K562 (cell line): ENCODE measurements at regions not wholly inside any gene's neighbourhood (a gene's known extent, or its start where the extent isn't known, plus 50 kb on each side); places are given as distances from the start of the nearest gene placed in this dataset.

ENCODE experiments used
- ARID3A ChIP-seq: IDR thresholded peaks from 2 replicates; pipeline ENCODE4 v1.6.1; 2012; ENCODE audit warnings: low read depth, low read length, improper control_type of control experiment, borderline replicate concordance
- BRD9 ChIP-seq: fragments of 450-650 bp; IDR thresholded peaks from 2 replicates; pipeline ENCODE4 v1.6.1; 2018; ENCODE audit warnings: low read depth; ENCODE audit not compliant: partially characterized antibody
- CHD1 ChIP-seq: fragments of 200-600 bp; sonication (generic); IDR thresholded peaks from one replicate; pipeline ENCODE4 v1.6.1; 2012; ENCODE audit warnings: mild to moderate bottlenecking, moderate library complexity, low read length, inconsistent platforms
- CSDE1 ChIP-seq, 2 experiments: fragments of 450-650 bp; IDR thresholded peaks; 2 replicates each; pipeline ENCODE4 v1.6.1; 2016; ENCODE audit warnings: mild to moderate bottlenecking in 1 of 2
- CTBP1 ChIP-seq: fragments of 450-650 bp; IDR thresholded peaks from 2 replicates; pipeline ENCODE4 v1.6.1; 2016; ENCODE audit warnings: borderline replicate concordance
- EGR1 ChIP-seq: fragments of 450-650 bp; conservative IDR thresholded peaks from 2 replicates; pipeline ENCODE4 v1.6.1; 2017; ENCODE audit warnings: mild to moderate bottlenecking
- GATAD2B ChIP-seq: fragments of 450-650 bp; IDR thresholded peaks from 2 replicates; pipeline ENCODE4 v1.6.1; 2017; ENCODE audit warnings: mild to moderate bottlenecking, borderline replicate concordance
- HIVEP1 ChIP-seq: fragments of 250-450 bp; sonication (Bioruptor Pico); IDR thresholded peaks from 2 replicates; pipeline ENCODE4 v1.4.0; 2020; ENCODE audit warnings: mild to moderate bottlenecking
- MCM5 ChIP-seq: fragments of 450-650 bp; IDR thresholded peaks from 2 replicates; pipeline ENCODE4 v1.6.1; 2016; ENCODE audit warnings: low read depth
- MEF2A ChIP-seq: IDR thresholded peaks from 2 replicates; pipeline ENCODE4 v1.6.1; 2011; ENCODE audit warnings: low read depth, mild to moderate bottlenecking, low read length, moderate library complexity; ENCODE audit not compliant: control insufficient read depth
- NCOA4 ChIP-seq: fragments of 450-650 bp; IDR thresholded peaks from 2 replicates; pipeline ENCODE4 v1.6.1; 2018; ENCODE audit warnings: mild to moderate bottlenecking; ENCODE audit not compliant: partially characterized antibody
- PCBP1 ChIP-seq: fragments of 200-400 bp; formaldehyde crosslinking; IDR thresholded peaks from 2 replicates; pipeline ENCODE4 v1.6.1; 2018; ENCODE audit warnings: mild to moderate bottlenecking, low read depth, low read length; ENCODE audit not compliant: poor library complexity, severe bottlenecking
- PTRF ChIP-seq: fragments of 450-650 bp; IDR thresholded peaks from 2 replicates; pipeline ENCODE4 v1.6.1; 2016; ENCODE audit warnings: mild to moderate bottlenecking, missing genetic modification characterization, missing compliant biosample characterization
- RBFOX2 ChIP-seq: fragments of 200-400 bp; formaldehyde crosslinking; IDR thresholded peaks from 2 replicates; pipeline ENCODE4 v1.6.1; 2017; ENCODE audit warnings: low read depth, mild to moderate bottlenecking, low read length, moderate library complexity
- RBM25 ChIP-seq: fragments of 200-400 bp; formaldehyde crosslinking; IDR thresholded peaks from 2 replicates; pipeline ENCODE4 v1.6.1; 2018; ENCODE audit warnings: low read length, low read depth, moderate library complexity; ENCODE audit not compliant: severe bottlenecking
- RBM34 ChIP-seq: fragments of 200-400 bp; formaldehyde crosslinking; IDR thresholded peaks from 2 replicates; pipeline ENCODE4 v1.6.1; 2018; ENCODE audit warnings: low read length, borderline replicate concordance; ENCODE audit not compliant: insufficient read depth
- SFPQ ChIP-seq: fragments of 200-400 bp; formaldehyde crosslinking; IDR thresholded peaks from 2 replicates; pipeline ENCODE4 v1.6.1; 2017; ENCODE audit warnings: mild to moderate bottlenecking, low read depth, low read length, moderate library complexity
- SMARCE1 ChIP-seq: fragments of 450-650 bp; IDR thresholded peaks from 2 replicates; pipeline ENCODE4 v1.7.1; 2016; ENCODE audit warnings: mild to moderate bottlenecking
- TAF1 ChIP-seq: IDR thresholded peaks from 2 replicates; pipeline ENCODE4 v1.6.1; 2011; ENCODE audit warnings: mild to moderate bottlenecking, low read length, moderate library complexity; ENCODE audit not compliant: insufficient read depth, control insufficient read depth, severe bottlenecking; ENCODE audit errors: extremely low read depth
- ZFX ChIP-seq: sonication (generic); formaldehyde crosslinking; IDR thresholded peaks from 2 replicates; pipeline ENCODE4 v1.8.0; 2022; ENCODE audit warnings: mild to moderate bottlenecking, missing genetic modification reagents, moderate library complexity
- ZNF12 ChIP-seq: sonication (generic); formaldehyde crosslinking; IDR thresholded peaks from 2 replicates; pipeline ENCODE4 v1.4.0; 2020; ENCODE audit warnings: mild to moderate bottlenecking, missing genetic modification reagents
- ZNF274 ChIP-seq: IDR thresholded peaks from 2 replicates; pipeline ENCODE4 v1.6.1; 2011; ENCODE audit warnings: low read depth, mild to moderate bottlenecking, low read length, moderate library complexity, borderline replicate concordance
- ZNF696 ChIP-seq: fragments of 250-450 bp; sonication (Bioruptor Pico); conservative IDR thresholded peaks from 2 replicates; pipeline ENCODE4 v1.4.0; 2020; ENCODE audit warnings: mild to moderate bottlenecking, moderate library complexity
- ZNF76 ChIP-seq: fragments of 250-450 bp; sonication (Bioruptor Pico); IDR thresholded peaks from 2 replicates; pipeline ENCODE4 v1.4.0; 2020; ENCODE audit warnings: mild to moderate bottlenecking, moderate library complexity, borderline replicate concordance
- TF ChIP-seq, protein P1 (sequence below): fragments of 250-450 bp; sonication (Bioruptor Pico); IDR thresholded peaks from 2 replicates; pipeline ENCODE4 v1.5.0; 2022; ENCODE audit warnings: mild to moderate bottlenecking

DNA sequence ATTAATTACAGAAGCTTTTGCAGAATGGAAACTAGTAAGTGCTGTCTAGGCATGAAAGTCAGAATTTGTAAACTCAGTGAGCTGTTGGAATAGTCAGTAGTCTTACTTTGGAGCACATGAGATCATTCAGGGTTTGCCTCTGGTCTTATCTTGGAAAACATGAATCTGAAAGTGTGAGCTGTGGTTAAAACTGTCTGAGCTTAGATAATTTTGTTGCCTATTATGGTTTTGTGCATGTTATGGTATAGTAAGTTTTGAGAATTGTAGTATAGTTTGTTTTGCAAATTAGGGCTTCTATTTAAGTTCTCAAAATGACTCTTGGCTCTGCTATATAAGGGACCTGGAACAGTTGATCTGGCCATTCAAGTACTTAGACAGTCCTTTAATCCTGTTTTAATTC lies 53.7 kb upstream of the TRPC4 start (continued):
- TF ChIP-seq RBM34 (no peak), SFPQ (no peak), ZFX (no peak), CSDE1 (IDR thresholded peaks at IDR 0.05) (no peak), CHD1 (no peak), RBFOX2 (no peak), PCBP1 (no peak), ZNF12 (CRISPR knock-in tag) (no peak), NCOA4 (no peak), PTRF (tag) (no peak), MEF2A (0 out of 2 replicates have a peak, but pooled peaks have one; percentile 23), BRD9 (no peak), TAF1 (no peak), ZNF274 (no peak), MCM5 (no peak), CTBP1 (no peak), RBM25 (no peak), EGR1 (no peak), HIVEP1 (CRISPR knock-in tag) (no peak), SMARCE1 (peak; percentile 84), GATAD2B (no peak), ZNF696 (CRISPR knock-in tag) (no peak), ZNF76 (no peak), ARID3A (no peak)
- TF ChIP-seq, protein P1, sequence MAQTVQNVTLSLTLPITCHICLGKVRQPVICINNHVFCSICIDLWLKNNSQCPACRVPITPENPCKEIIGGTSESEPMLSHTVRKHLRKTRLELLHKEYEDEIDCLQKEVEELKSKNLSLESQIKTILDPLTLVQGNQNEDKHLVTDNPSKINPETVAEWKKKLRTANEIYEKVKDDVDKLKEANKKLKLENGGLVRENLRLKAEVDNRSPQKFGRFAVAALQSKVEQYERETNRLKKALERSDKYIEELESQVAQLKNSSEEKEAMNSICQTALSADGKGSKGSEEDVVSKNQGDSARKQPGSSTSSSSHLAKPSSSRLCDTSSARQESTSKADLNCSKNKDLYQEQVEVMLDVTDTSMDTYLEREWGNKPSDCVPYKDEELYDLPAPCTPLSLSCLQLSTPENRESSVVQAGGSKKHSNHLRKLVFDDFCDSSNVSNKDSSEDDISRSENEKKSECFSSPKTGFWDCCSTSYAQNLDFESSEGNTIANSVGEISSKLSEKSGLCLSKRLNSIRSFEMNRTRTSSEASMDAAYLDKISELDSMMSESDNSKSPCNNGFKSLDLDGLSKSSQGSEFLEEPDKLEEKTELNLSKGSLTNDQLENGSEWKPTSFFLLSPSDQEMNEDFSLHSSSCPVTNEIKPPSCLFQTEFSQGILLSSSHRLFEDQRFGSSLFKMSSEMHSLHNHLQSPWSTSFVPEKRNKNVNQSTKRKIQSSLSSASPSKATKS (CRISPR knock-in tag): no peak
